HG02642 (cell line): ENCODE measurements at regions not wholly inside any gene's neighbourhood (a gene's known extent, or its start where the extent isn't known, plus 50 kb on each side); places are given as distances from the start of the nearest gene placed in this dataset.
"Not testable (repeated sequence)": the region's sequence is repeated elsewhere in the genome, so short reads cannot be mapped to it uniquely, and the experiment has no call there.

ENCODE experiments used
- ATAC-seq: cut with Tn5 transposase; IDR thresholded peaks from one replicate; pipeline ENCODE4 v1.9.1; 2021; ENCODE audit warnings: mild to moderate bottlenecking; ENCODE audit not compliant: unreplicated experiment, poor library complexity

- no peak for ATAC-seq
Observed at GRCh38 chr9:31736581-31737179, 647.8 kb upstream of the ACO1 start.

DNA sequence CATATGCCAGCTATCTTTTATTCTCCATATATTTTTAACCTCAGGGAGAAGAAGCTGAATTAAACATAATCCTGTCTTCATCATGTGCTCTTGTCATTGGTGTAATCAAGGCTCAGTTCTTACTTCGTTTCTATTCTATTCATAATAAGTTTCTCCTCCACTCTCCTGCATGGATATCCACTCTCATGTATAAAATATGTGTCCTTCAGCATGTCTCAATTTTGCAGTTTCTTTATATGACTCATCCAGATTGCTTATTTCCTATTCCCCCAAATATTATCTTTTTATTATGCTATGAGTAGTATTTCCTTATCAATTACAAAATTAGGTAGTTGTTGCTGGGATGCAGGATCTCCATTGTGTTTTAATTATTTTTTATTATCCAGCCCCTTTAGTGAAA lies 643.7 kb upstream of the ACO1 start:
- no peak for ATAC-seq

DNA sequence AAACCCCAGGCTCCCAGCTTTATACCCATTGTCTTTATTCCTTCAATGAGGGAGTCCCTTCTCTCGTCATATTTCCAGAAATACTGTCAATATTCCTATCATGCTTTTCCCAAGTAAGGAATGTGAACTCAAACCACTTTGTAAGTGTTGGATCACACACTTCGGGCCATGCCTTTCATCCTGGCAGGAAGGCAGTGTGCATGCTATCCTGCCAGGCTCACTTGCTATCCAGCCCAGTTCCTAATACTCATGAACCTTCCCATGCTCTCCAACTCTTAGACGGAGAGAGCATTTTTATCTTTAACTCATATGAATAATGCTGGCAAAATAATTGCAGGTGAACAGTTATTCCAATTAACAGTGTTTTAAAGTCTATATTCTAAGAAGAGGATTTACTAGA lies 639.9 kb upstream of the ACO1 start:
- ATAC-seq: no peak

- no peak for ATAC-seq
Observed at GRCh38 chr9:31745468-31745867, 639.0 kb upstream of the ACO1 start.

- ATAC-seq: no peak
Observed at GRCh38 chr9:31745886-31746285, 638.6 kb upstream of the ACO1 start.

GRCh38 chr9:31753756-31754155 lies 630.7 kb upstream of the ACO1 start:
- no peak for ATAC-seq

DNA sequence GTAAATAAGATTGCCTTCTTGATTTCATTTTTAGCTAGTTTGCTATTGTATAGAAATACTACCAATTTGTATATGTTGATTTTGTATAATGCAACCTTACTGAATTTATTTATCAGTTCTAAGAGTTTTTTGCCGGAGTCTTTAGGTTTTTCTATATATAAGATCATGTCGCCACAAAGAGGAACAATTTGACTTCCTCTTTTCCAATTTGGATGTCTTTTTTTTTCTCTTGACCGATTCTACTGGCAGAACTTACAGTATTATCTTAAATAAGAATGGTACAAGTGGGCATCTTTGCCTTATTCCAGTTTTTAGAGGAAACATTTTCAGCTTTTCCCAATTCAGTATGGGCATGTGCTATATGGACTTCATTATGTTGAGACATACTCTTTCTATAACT lies 624.7 kb upstream of the ACO1 start:
- ATAC-seq: no peak

- ATAC-seq: not testable (repeated sequence)
Observed at GRCh38 chr9:31774021-31774420, 610.4 kb upstream of the ACO1 start.

- ATAC-seq: no peak
Observed at GRCh38 chr9:31774571-31774970, 609.9 kb upstream of the ACO1 start.

- no peak for ATAC-seq
Observed at GRCh38 chr9:31776471-31776870, 608.0 kb upstream of the ACO1 start.

- no peak for ATAC-seq
Observed at GRCh38 chr9:31783491-31783890, 601.0 kb upstream of the ACO1 start.

- no peak for ATAC-seq
Observed at GRCh38 chr9:31790720-31791119, 593.7 kb upstream of the ACO1 start.

- ATAC-seq: no peak
Observed at GRCh38 chr9:31799953-31800609, 584.4 kb upstream of the ACO1 start.

DNA sequence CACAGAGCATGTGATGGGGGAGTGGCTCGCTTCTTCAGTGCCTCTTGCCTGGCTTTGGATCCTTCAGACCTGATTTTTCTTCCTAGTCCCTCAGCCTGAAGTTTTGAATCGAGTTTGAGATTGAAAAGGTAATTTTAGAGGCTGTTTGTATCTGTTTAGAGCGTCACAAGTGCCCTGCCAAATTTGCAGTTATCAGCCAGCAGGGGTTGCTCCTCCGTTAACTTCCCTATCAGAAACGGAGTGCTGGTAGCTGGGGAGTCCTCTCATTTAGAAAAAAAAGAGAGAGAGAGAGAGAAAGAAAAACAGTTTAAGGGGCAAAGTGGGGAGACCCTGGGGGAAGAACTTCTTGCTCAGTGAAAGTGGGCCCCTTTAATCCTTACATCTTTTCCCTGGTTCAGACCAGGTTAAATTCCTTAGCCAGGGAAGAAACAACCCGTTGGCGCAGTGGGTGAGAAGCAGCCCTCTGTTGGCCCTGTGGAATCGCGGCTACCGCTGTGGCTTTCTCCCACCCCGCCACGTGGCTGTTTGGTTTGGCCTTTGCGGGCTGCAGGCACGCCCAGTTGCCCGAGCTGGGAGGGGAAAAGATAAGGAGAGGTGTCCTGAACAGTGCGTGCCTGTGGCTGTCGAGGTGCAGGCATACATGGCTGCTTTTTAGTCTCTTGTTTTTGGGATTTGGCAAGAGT lies 576.7 kb upstream of the ACO1 start:
- no peak for ATAC-seq

DNA sequence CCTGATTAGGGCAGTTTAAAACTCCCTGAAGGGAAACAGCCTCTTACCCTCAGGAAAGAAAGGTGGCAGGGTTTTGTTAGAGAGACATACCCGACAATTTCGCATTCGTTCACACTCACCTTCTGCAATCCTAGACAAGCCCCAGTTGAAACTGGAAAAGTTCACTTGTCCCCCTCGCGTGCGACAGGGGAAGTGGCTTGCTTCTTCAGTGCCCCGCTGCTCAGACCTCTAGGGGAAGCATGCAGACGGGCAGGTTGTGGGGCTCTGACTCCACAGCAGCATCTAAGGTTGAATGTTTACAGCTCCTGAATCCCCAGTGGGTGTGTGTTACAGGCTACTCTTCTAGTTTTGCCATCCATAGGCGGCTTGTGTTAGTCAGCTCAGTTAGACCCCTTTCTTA lies 575.7 kb upstream of the ACO1 start:
- ATAC-seq: no peak

DNA sequence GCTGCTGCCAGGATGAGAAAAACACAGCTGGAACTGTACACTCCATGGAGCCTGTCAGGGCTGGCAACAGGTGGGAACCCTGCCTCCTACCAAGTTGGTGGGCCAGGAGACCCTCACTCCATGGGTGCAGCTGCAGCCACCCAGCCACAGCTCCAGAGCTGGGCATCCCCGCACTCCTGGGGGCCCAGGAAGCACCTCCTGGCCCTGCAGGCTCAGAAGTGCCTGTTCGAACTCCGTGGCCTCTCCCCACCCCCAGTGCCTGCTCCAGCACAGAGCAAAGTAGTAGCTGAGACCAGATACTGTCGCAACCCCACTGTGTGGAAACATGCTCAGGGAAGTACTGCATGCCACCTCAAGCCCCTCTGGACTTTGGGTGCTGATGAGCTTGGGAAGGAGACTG lies 564.0 kb upstream of the ACO1 start:
- ATAC-seq: no peak

DNA sequence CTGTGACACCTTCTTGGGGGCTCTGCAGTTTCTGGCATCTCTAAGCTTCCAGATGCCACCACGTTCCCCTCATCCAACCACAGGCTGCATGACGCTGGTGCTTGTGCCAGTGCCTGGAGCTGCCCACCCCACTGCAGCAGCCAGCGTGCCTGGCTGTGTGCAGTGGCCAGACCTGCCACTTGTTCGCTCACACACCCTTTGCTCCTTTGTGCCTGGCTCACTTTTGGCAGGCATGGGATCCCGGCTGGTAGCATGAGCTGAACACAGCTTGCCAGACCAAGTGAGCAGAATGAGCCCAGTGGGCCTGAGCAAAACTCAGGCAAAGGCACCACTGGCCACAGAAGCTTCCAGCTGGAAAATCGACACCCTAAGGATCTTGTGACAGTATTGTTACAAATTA lies 562.9 kb upstream of the ACO1 start:
- no peak for ATAC-seq

GRCh38 chr9:31823365-31823764 lies 561.1 kb upstream of the ACO1 start:
- ATAC-seq: no peak

DNA sequence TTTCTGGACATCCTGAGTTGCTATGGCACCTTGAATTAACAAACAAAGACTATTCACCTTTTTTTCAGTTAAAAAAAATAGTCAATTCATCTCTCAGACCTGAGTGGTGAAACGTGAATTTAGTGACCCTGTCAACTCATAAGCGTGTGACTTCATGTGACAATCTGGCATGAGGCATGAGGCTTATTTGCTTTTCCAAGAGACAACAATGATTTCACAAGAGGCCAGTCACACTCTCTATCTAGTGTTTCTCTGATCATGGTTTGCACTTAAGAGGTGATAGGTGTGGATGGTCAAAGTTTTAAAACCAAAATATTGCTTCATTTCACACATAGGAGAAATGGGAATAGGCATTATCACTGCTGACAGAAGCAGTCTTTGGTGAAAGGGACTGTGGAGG lies 559.6 kb upstream of the ACO1 start:
- no peak for ATAC-seq

GRCh38 chr9:31837211-31837610 lies 547.2 kb upstream of the ACO1 start:
- no peak for ATAC-seq

- no peak for ATAC-seq
Observed at GRCh38 chr9:31839273-31839672, 545.2 kb upstream of the ACO1 start.

- ATAC-seq: no peak
Observed at GRCh38 chr9:31840702-31841101, 543.7 kb upstream of the ACO1 start.
